Mesendoderm (in vitro differentiated cells): ENCODE measurements at regions not wholly inside any gene's neighbourhood (a gene's known extent, or its start where the extent isn't known, plus 50 kb on each side); places are given as distances from the start of the nearest gene placed in this dataset.

ENCODE experiments used
- DNase-seq: peaks from one replicate; pipeline ENCODE4 v3.0.0; 2013
- H2AK5ac ChIP-seq: 2 replicates; pipeline ENCODE4 v1.6.1; 2013; ENCODE audit warnings: low read length, inconsistent platforms
- H2BK120ac ChIP-seq: 2 replicates; pipeline ENCODE4 v1.6.1; 2013; ENCODE audit warnings: low read depth, mild to moderate bottlenecking, low read length, moderate library complexity, mixed read lengths
- H2BK15ac ChIP-seq: replicated peaks from 2 replicates; pipeline ENCODE4 v1.6.1; 2013; ENCODE audit warnings: low read depth, mild to moderate bottlenecking, moderate library complexity
- H2BK5ac ChIP-seq: 2 replicates; pipeline ENCODE4 v1.6.1; 2013; ENCODE audit warnings: low read length, inconsistent platforms
- H3K18ac ChIP-seq: 2 replicates; pipeline ENCODE4 v1.6.1; 2013; ENCODE audit warnings: mild to moderate bottlenecking, low read length, mixed read lengths
- H3K23ac ChIP-seq: one replicate; pipeline ENCODE4 v1.6.1; 2013; ENCODE audit warnings: low read length
- H3K27ac ChIP-seq: 2 replicates; pipeline ENCODE4 v1.5.1; 2013; ENCODE audit warnings: low read depth, mild to moderate bottlenecking, inconsistent platforms, low read length, moderate library complexity
- H3K27me3 ChIP-seq: 2 replicates; pipeline ENCODE4 v1.6.1; 2013; ENCODE audit warnings: low read length, control low read depth, mild to moderate bottlenecking, inconsistent platforms; ENCODE audit not compliant: insufficient read depth, poor library complexity
- H3K36me3 ChIP-seq: 2 replicates; pipeline ENCODE4 v1.6.1; 2013; ENCODE audit warnings: low read length, inconsistent platforms; ENCODE audit not compliant: control insufficient read depth, insufficient read depth
- H3K4ac ChIP-seq: one replicate; pipeline ENCODE4 v1.6.1; 2013; ENCODE audit warnings: low read depth, mild to moderate bottlenecking, low read length, moderate library complexity
- H3K4me1 ChIP-seq: 2 replicates; pipeline ENCODE4 v1.6.1; 2013; ENCODE audit warnings: low read depth, low read length, inconsistent platforms; ENCODE audit not compliant: control insufficient read depth
- H3K4me2 ChIP-seq: 2 replicates; pipeline ENCODE4 v1.6.1; 2013; ENCODE audit warnings: low read length
- H3K4me3 ChIP-seq: 2 replicates; pipeline ENCODE4 v1.5.1; 2013; ENCODE audit warnings: mild to moderate bottlenecking, low read length
- H3K56ac ChIP-seq: one replicate; pipeline ENCODE4 v1.6.1; 2013; ENCODE audit warnings: low read length
- H3K79me1 ChIP-seq: 2 replicates; pipeline ENCODE4 v1.6.1; 2013; ENCODE audit warnings: low read length, inconsistent platforms
- H3K79me2 ChIP-seq: 2 replicates; pipeline ENCODE4 v1.6.1; 2013; ENCODE audit warnings: mild to moderate bottlenecking, low read length; ENCODE audit not compliant: control insufficient read depth, insufficient read depth
- H3K9ac ChIP-seq: 2 replicates; pipeline ENCODE4 v1.6.1; 2013; ENCODE audit warnings: low read length, inconsistent platforms
- H4K5ac ChIP-seq: one replicate; pipeline ENCODE4 v1.6.1; 2013; ENCODE audit warnings: low read length
- H4K8ac ChIP-seq: one replicate; pipeline ENCODE4 v1.6.1; 2013; ENCODE audit warnings: low read depth, mild to moderate bottlenecking, control low read depth, low read length, moderate library complexity
- WGBS: extraction: QIAGEN DNeasy Blood & Tissue Kit; methylation state at CpG from one replicate; pipeline ENCODE4 v1.1.7; 2013; ENCODE audit warnings: low lambda C conversion rate, missing lambda C conversion rate; ENCODE audit not compliant: insufficient coverage; ENCODE audit errors: extremely low coverage; 5-methylcytosine and 5-hydroxymethylcytosine counted together

DNA sequence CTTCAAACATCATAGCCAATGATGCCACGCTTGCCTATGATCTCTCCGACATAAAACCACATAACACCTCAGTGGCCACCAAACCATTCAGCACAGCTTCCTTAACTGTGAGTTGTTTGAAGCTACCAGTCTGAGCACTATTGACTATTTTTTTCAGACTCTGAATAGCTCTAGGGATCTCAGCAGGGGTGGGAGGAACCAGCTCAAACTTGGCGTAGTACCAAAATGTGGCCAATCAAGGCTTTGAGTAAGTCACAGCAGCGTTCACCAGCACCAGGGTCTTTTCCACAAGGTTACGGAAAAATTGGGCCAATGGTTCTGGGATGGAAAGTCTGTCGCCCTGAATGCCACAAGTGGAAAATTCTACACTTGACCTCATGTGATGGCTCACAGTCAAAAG lies 70.6 kb downstream of the SMPDL3A start:
- H2AK5ac ChIP-seq: no peak overlapping the region
- H3K9ac ChIP-seq: no peak overlapping the region
- no peaks in the 10 kb centered on the region for H3K36me3 ChIP-seq
- H3K79me1 ChIP-seq: no peaks in the 10 kb centered on the region
- H3K4me1 ChIP-seq: no peaks in the 10 kb centered on the region
- H4K5ac ChIP-seq: no peak overlapping the region
- H3K27ac ChIP-seq: no peak overlapping the region
- H3K4me3 ChIP-seq: no peak overlapping the region
- H4K8ac ChIP-seq: no peak overlapping the region
- H3K4me2 ChIP-seq: no peak overlapping the region
- H3K56ac ChIP-seq: no peak overlapping the region
- no peak overlapping the region for H2BK15ac ChIP-seq
- no CpG with 5 or more reads among the region's 6 CpGs for WGBS
- no peaks in the 10 kb centered on the region for H3K79me2 ChIP-seq
- no peak overlapping the region for H3K18ac ChIP-seq
- H3K23ac ChIP-seq: no peak overlapping the region
- no peak for DNase-seq
- H2BK5ac ChIP-seq: no peak overlapping the region
- no peak overlapping the region for H3K4ac ChIP-seq
- no peaks in the 10 kb centered on the region for H3K27me3 ChIP-seq
- no peak overlapping the region for H2BK120ac ChIP-seq

DNA sequence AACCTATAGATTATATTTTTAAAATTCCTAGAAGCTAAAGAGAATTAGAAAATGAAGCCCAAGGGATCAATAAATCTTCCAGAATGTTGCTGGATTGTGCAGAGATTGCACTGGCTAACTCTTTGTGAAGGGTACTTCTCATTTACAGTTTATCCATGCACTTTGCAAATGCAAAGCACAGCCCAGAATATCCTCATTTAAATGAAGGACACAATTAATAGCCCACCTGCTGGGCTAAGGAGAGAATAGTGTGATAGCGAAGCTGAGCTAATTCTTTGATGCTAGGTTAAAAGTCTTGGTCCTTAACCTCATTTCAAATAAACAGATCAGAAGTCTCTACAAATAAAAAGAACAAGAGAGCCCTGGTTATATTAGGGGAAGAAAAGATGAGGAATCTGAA lies 72.5 kb downstream of the SMPDL3A start:
- Histone ChIP-seq H3K23ac (no peak overlapping the region), H2BK5ac (no peak overlapping the region), H3K27ac (no peak overlapping the region), H2AK5ac (no peak overlapping the region), H3K36me3 (no peaks in the 10 kb centered on the region), H3K27me3 (no peaks in the 10 kb centered on the region), H3K4me2 (no peak overlapping the region), H3K56ac (no peak overlapping the region), H4K8ac (no peak overlapping the region), H4K5ac (no peak overlapping the region), H3K79me2 (no peaks in the 10 kb centered on the region), H3K4ac (no peak overlapping the region), H3K4me3 (no peak overlapping the region), H2BK120ac (no peak overlapping the region), H3K4me1 (no peaks in the 10 kb centered on the region), H3K9ac (no peak overlapping the region), H2BK15ac (no peak overlapping the region), H3K79me1 (no peaks in the 10 kb centered on the region), H3K18ac (no peak overlapping the region)
- no CpG with 5 or more reads among the region's 1 CpG for WGBS
- no peak for DNase-seq

DNA sequence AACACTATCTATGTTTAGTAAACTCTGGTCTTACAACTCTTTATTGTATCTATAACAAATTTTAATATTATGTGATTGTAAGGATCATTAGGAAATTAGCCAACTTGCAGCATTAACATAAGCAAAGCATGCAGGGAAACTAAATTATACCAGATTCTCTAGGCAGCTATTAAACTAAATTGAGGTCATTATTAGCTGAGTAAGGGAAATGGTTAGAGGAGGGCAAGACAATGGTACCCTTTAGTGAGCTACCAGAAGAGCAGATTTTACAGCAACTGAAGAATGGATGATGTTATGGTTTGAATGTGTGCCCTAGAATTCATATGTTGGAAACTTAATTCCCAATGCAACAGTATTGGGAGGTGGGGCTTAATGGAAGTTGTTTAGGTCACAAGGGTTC lies 79.1 kb downstream of the SMPDL3A start:
- Histone ChIP-seq H3K79me2 (no peaks in the 10 kb centered on the region), H3K4me1 (no peaks in the 10 kb centered on the region), H3K23ac (no peak overlapping the region), H3K4ac (no peak overlapping the region), H2BK120ac (no peak overlapping the region), H2AK5ac (no peak overlapping the region), H3K27ac (no peak overlapping the region), H3K36me3 (no peaks in the 10 kb centered on the region), H2BK15ac (no peak overlapping the region), H3K56ac (no peak overlapping the region), H4K8ac (no peak overlapping the region), H2BK5ac (no peak overlapping the region), H3K4me3 (no peak overlapping the region), H4K5ac (no peak overlapping the region), H3K27me3 (no peaks in the 10 kb centered on the region), H3K9ac (no peak overlapping the region), H3K18ac (no peak overlapping the region), H3K4me2 (no peak overlapping the region), H3K79me1 (no peaks in the 10 kb centered on the region)
- no peak for DNase-seq

DNA sequence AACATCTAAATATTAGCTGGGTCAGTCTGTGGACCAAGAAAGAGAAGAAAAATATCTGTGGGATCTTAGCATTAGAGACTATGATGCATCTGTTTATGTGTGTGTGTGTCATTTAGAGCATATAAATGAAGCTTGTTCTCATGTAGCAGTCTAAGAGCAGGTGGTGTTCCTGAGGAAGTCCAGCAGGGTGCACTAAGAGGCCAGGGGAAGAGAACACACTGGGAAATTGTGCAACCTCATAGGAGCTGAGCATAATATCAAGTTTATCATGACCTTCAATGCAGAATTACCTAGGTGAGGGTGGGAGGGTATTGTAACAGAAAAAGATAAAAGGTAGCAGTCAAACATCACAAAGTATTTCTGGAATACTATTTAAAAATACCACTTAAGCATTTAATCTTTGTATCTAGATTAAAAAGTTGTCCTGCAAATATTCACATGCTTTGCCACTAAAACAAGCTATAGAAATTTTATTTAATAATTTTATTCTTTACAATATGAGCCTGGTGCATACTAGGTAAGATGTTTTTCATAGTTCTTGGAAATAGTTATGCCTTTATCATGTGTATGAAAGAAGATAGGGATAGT lies 80.5 kb downstream of the SMPDL3A start:
- Histone ChIP-seq H2BK15ac (no peak overlapping the region), H3K4ac (no peak overlapping the region), H3K56ac (no peak overlapping the region), H2BK120ac (no peak overlapping the region), H2AK5ac (no peak overlapping the region), H2BK5ac (no peak overlapping the region), H3K4me1 (no peaks in the 10 kb centered on the region), H3K27me3 (no peaks in the 10 kb centered on the region), H4K8ac (no peak overlapping the region), H3K79me2 (no peaks in the 10 kb centered on the region), H3K23ac (no peak overlapping the region), H3K4me3 (no peak overlapping the region), H3K36me3 (no peaks in the 10 kb centered on the region), H3K27ac (no peak overlapping the region), H3K79me1 (no peaks in the 10 kb centered on the region), H3K9ac (no peak overlapping the region), H3K4me2 (no peak overlapping the region), H3K18ac (no peak overlapping the region), H4K5ac (no peak overlapping the region)
- DNase-seq: peak; percentile 65

DNA sequence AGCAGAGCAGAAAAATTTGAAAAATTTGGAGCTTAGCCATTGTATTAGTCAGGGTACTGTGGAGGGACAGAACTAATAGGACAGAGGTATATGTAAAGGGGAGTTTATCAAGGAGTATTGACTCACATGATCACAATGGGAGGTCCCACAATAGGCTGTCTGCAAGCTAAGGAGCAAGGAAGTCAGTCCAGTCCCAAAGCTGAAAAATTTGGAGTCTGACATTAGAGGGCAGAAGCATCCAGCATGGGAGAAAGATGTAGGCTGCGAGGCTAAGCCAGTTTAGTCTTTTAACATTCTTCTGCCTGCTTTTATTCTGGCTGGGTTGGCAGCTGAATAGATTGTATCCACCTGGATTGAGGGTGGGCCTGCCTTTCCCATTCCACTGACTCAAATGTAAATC lies 82.0 kb downstream of the SMPDL3A start:
- Histone ChIP-seq H3K4me3 (no peak overlapping the region), H3K4me2 (no peak overlapping the region), H3K18ac (no peak overlapping the region), H3K4me1 (no peaks in the 10 kb centered on the region), H3K56ac (no peak overlapping the region), H3K4ac (no peak overlapping the region), H3K79me2 (no peaks in the 10 kb centered on the region), H4K5ac (no peak overlapping the region), H3K36me3 (no peaks in the 10 kb centered on the region), H3K9ac (no peak overlapping the region), H2BK15ac (no peak overlapping the region), H2BK5ac (no peak overlapping the region), H3K27ac (no peak overlapping the region), H3K27me3 (no peaks in the 10 kb centered on the region), H3K23ac (no peak overlapping the region), H2BK120ac (no peak overlapping the region), H3K79me1 (no peaks in the 10 kb centered on the region), H4K8ac (no peak overlapping the region), H2AK5ac (no peak overlapping the region)
- DNase-seq: no peak
- WGBS: no CpG with 5 or more reads among the region's 1 CpG

DNA sequence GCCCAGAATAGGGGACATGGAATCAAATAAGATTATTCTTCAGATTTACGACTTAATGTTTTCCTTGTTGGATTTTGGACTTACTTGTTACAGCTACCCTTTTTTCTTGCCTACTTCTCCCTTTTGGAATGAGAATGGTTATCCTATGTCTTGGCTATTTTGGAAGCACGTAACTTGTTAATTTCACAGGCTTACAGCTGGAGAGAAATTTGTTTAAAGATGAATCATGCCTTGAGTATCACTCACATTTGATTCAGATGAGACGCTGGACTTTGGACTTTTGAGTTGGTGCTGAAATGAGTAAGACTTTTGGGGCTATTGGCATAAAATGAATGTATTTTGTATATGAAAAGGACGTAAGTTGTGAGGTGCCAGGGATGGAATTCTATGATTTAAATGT lies 83.3 kb downstream of the SMPDL3A start:
- Histone ChIP-seq H4K8ac (no peak overlapping the region), H3K56ac (no peak overlapping the region), H2AK5ac (no peak overlapping the region), H3K18ac (no peak overlapping the region), H3K4me3 (no peak overlapping the region), H2BK15ac (no peak overlapping the region), H3K27ac (no peak overlapping the region), H3K9ac (no peak overlapping the region), H3K79me2 (no peaks in the 10 kb centered on the region), H2BK5ac (no peak overlapping the region), H3K4me2 (no peak overlapping the region), H3K4ac (no peak overlapping the region), H4K5ac (no peak overlapping the region), H3K4me1 (no peaks in the 10 kb centered on the region), H3K36me3 (no peaks in the 10 kb centered on the region), H3K23ac (no peak overlapping the region), H3K27me3 (no peaks in the 10 kb centered on the region), H3K79me1 (no peaks in the 10 kb centered on the region), H2BK120ac (no peak overlapping the region)
- no peak for DNase-seq
- WGBS: no CpG with 5 or more reads among the region's 4 CpGs
